Skin epidermis (tissue), 12 donors: ENCODE measurements at regions not wholly inside any gene's neighbourhood (a gene's known extent, or its start where the extent isn't known, plus 50 kb on each side); places are given as distances from the start of the nearest gene placed in this dataset.

Experiments
- H3K27ac ChIP-seq, 21 experiments: fragments of 200-600 bp; sonication (generic) in 11 of 21; one replicate each; pipeline ENCODE4 v1.5.0; 2020; ENCODE audit warnings: mild to moderate bottlenecking in 3 of 21, inconsistent platforms in 2 of 21, moderate library complexity in 2 of 21
- H3K4me3 ChIP-seq, 7 experiments: fragments of 200-600 bp; sonication (generic) in 2 of 7; one replicate each; pipeline ENCODE4 v1.5.0; 2020; ENCODE audit warnings: inconsistent platforms in 2 of 7, mild to moderate bottlenecking in 2 of 7, moderate library complexity in 1 of 7

GRCh38 chr10:76736815-76737618, 900.6 kb downstream of the KCNMA1 start:
- peak overlapping the region in 1 of 21 experiments; percentile 36 for H3K27ac ChIP-seq
- no peak overlapping the region for H3K4me3 ChIP-seq

- Histone ChIP-seq H3K4me3 (no peak overlapping the region), H3K27ac (peak overlapping the region in 3 of 21 experiments; percentile 13 to 57 (median 36))
Measured at GRCh38 chr10:76736392-76736791, 901.2 kb downstream of the KCNMA1 start.

- Histone ChIP-seq H3K4me3 (no peak overlapping the region), H3K27ac (no peak overlapping the region)
Measured at GRCh38 chr10:76735866-76736265, 901.7 kb downstream of the KCNMA1 start.

- no peak overlapping the region for H3K4me3 ChIP-seq
- H3K27ac ChIP-seq = no peak overlapping the region
Measured at GRCh38 chr10:76733441-76733936, 904.1 kb downstream of the KCNMA1 start.

- Histone ChIP-seq H3K4me3 (no peak overlapping the region), H3K27ac (no peak overlapping the region)
Measured at GRCh38 chr10:76732306-76732705, 905.3 kb downstream of the KCNMA1 start.

GRCh38 chr10:76729841-76730487, 907.6 kb downstream of the KCNMA1 start:
- Histone ChIP-seq H3K27ac (no peak overlapping the region), H3K4me3 (no peak overlapping the region)

- H3K4me3 ChIP-seq = no peak overlapping the region
Measured at GRCh38 chr10:76729346-76729745, 908.3 kb downstream of the KCNMA1 start.

GRCh38 chr10:76727038-76727437, 910.6 kb downstream of the KCNMA1 start:
- H3K4me3 ChIP-seq = no peak overlapping the region
- no peak overlapping the region for H3K27ac ChIP-seq

More at GRCh38 chr10:76729346-76729745, 908.3 kb downstream of the KCNMA1 start:
- H3K27ac ChIP-seq = no peak overlapping the region

- Histone ChIP-seq H3K27ac (no peak overlapping the region), H3K4me3 (no peak overlapping the region)
Measured at GRCh38 chr10:76723844-76724243, 913.8 kb downstream of the KCNMA1 start.

- H3K4me3 ChIP-seq = no peak overlapping the region
- H3K27ac ChIP-seq = no peak overlapping the region
Measured at GRCh38 chr10:76721891-76722505, 915.6 kb downstream of the KCNMA1 start.

GRCh38 chr10:76719006-76719405, 918.6 kb downstream of the KCNMA1 start:
- no peak overlapping the region for H3K4me3 ChIP-seq
- no peak overlapping the region for H3K27ac ChIP-seq

GRCh38 chr10:76717141-76717540, 920.5 kb downstream of the KCNMA1 start:
- Histone ChIP-seq H3K4me3 (no peak overlapping the region), H3K27ac (no peak overlapping the region)

- no peak overlapping the region for H3K27ac ChIP-seq
- no peak overlapping the region for H3K4me3 ChIP-seq
Measured at GRCh38 chr10:76711222-76711997, 926.2 kb downstream of the KCNMA1 start.

GRCh38 chr10:76700241-76700640, 937.4 kb downstream of the KCNMA1 start:
- H3K4me3 ChIP-seq = no peak overlapping the region
- no peak overlapping the region for H3K27ac ChIP-seq

- H3K4me3 ChIP-seq = no peak overlapping the region
- H3K27ac ChIP-seq = no peak overlapping the region
Measured at GRCh38 chr10:76697923-76698322, 939.7 kb downstream of the KCNMA1 start.

- no peak overlapping the region for H3K27ac ChIP-seq
- no peak overlapping the region for H3K4me3 ChIP-seq
Measured at GRCh38 chr10:76695069-76695468, 942.5 kb downstream of the KCNMA1 start.

- Histone ChIP-seq H3K4me3 (no peak overlapping the region), H3K27ac (peak overlapping the region in 2 of 21 experiments; percentile 39 to 51)
Measured at GRCh38 chr10:76686201-76686600, 951.4 kb downstream of the KCNMA1 start.

GRCh38 chr10:76684968-76685367, 952.6 kb downstream of the KCNMA1 start:
- H3K4me3 ChIP-seq = no peak overlapping the region
- no peak overlapping the region for H3K27ac ChIP-seq

- Histone ChIP-seq H3K27ac (no peak overlapping the region), H3K4me3 (no peak overlapping the region)
Measured at GRCh38 chr10:76681153-76681552, 956.5 kb downstream of the KCNMA1 start.

GRCh38 chr10:76679030-76679429, 958.6 kb downstream of the KCNMA1 start:
- no peak overlapping the region for H3K4me3 ChIP-seq
- H3K27ac ChIP-seq = no peak overlapping the region
